Spinal cord (tissue), 9 donors: ENCODE measurements at regions not wholly inside any gene's neighbourhood (a gene's known extent, or its start where the extent isn't known, plus 50 kb on each side); places are given as distances from the start of the nearest gene placed in this dataset.
A peak's percentile ranks its signal among the peaks of the same experiment; 100 is the strongest.

Experiments
- DNase-seq, 6 donors: peaks; one replicate each; pipeline versions ENCODE4 v3.0.0 to v3.0.0-alpha.2; 2013 to 2015; ENCODE audit warnings: low spot score in 6 of 6, low read depth in 4 of 6
- H3K27ac ChIP-seq: one replicate; pipeline ENCODE4 v1.5.1; 2013; ENCODE audit warnings: low read depth, low read length, control low read depth
- H3K27me3 ChIP-seq: one replicate; pipeline ENCODE4 v1.6.1; 2013; ENCODE audit warnings: low read length; ENCODE audit not compliant: control insufficient read depth, insufficient read depth
- H3K36me3 ChIP-seq: one replicate; pipeline ENCODE4 v1.6.1; 2013; ENCODE audit warnings: low read length; ENCODE audit not compliant: control insufficient read depth, insufficient read depth
- H3K4me1 ChIP-seq: one replicate; pipeline ENCODE4 v1.6.1; 2013; ENCODE audit warnings: low read length; ENCODE audit not compliant: control insufficient read depth, insufficient read depth
- H3K4me3 ChIP-seq: one replicate; pipeline ENCODE4 v1.5.1; 2013; ENCODE audit warnings: low read depth, low read length, control low read depth
- H3K9me3 ChIP-seq: one replicate; pipeline ENCODE4 v1.6.1; 2013; ENCODE audit warnings: low read length; ENCODE audit not compliant: control insufficient read depth, insufficient read depth
- WGBS: methylation state at CpG from one replicate; pipeline ENCODE4 v1.1.5; 2013; ENCODE audit warnings: missing lambda C conversion rate; ENCODE audit not compliant: insufficient coverage; 5-methylcytosine and 5-hydroxymethylcytosine counted together
- donor health status: healthy.

GRCh38 chrX:131752493-131753198 lies 208.8 kb downstream of the OR13H1 start:
- Histone ChIP-seq H3K4me1 (no peaks in the 10 kb centered on the region), H3K36me3 (no peaks in the 10 kb centered on the region), H3K27me3 (no peaks in the 10 kb centered on the region), H3K9me3 (no peaks in the 10 kb centered on the region), H3K4me3 (peak overlapping the region; percentile 30), H3K27ac (peak overlapping the region; percentile 69)
- DNase-seq, result peak in 3 of 6 donors; percentile 86 to 97 (median 93)
- 66% methylated on average over 19 of the region's 24 CpGs for WGBS

GRCh38 chrX:131762802-131763234 lies 218.9 kb downstream of the OR13H1 start:
- Histone ChIP-seq H3K36me3 (no peaks in the 10 kb centered on the region), H3K4me1 (peaks cover 12% of the 10 kb centered on the region), H3K9me3 (no peaks in the 10 kb centered on the region), H3K27me3 (no peaks in the 10 kb centered on the region), H3K4me3 (no peak overlapping the region), H3K27ac (peak overlapping the region; percentile 25)
- WGBS, result 57% methylated on average over 6 of the region's 7 CpGs
- DNase-seq, result peak in 3 of 6 donors; percentile 86 to 97 (median 88)

- no peaks in the 10 kb centered on the region for H3K36me3 ChIP-seq
- H3K9me3 ChIP-seq, result no peaks in the 10 kb centered on the region
- peaks cover 12% of the 10 kb centered on the region for H3K4me1 ChIP-seq
- WGBS, result 48% methylated on average over 7 of the region's 10 CpGs
- H3K27me3 ChIP-seq, result no peaks in the 10 kb centered on the region
- DNase-seq, result peak in 3 of 6 donors; percentile 87 to 97 (median 91)
- no peak overlapping the region for H3K27ac ChIP-seq
- H3K4me3 ChIP-seq, result peak overlapping the region; percentile 18
Measured at GRCh38 chrX:131763674-131764073, 219.8 kb downstream of the OR13H1 start.

GRCh38 chrX:131764216-131764615 lies 220.3 kb downstream of the OR13H1 start:
- H3K4me3 ChIP-seq, result peak overlapping the region; percentile 14
- no peaks in the 10 kb centered on the region for H3K27me3 ChIP-seq
- peak in 1 of 6 donors; percentile 76 for DNase-seq
- 47% methylated on average over 2 of the region's 5 CpGs for WGBS
- peaks cover 12% of the 10 kb centered on the region for H3K4me1 ChIP-seq
- no peaks in the 10 kb centered on the region for H3K9me3 ChIP-seq
- no peaks in the 10 kb centered on the region for H3K36me3 ChIP-seq
- no peak overlapping the region for H3K27ac ChIP-seq

- H3K9me3 ChIP-seq, result no peaks in the 10 kb centered on the region
- no peaks in the 10 kb centered on the region for H3K36me3 ChIP-seq
- DNase-seq, result peak in 3 of 6 donors; percentile 92 to 97 (median 92)
- H3K27ac ChIP-seq, result peak overlapping the region; percentile 17
- 51% methylated on average over 16 of the region's 18 CpGs for WGBS
- H3K4me1 ChIP-seq, result peaks cover 5% of the 10 kb centered on the region
- peak overlapping the region; percentile 14 for H3K4me3 ChIP-seq
- peaks cover 2% of the 10 kb centered on the region for H3K27me3 ChIP-seq
Measured at GRCh38 chrX:131778269-131779218, 234.7 kb downstream of the OR13H1 start.

- H3K27me3 ChIP-seq, result no peaks in the 10 kb centered on the region
Measured at GRCh38 chrX:131779306-131779705, 235.4 kb downstream of the OR13H1 start.

GRCh38 chrX:131779741-131780140 lies 235.9 kb downstream of the OR13H1 start:
- 100% methylated on average over 1 of the region's 4 CpGs for WGBS
- Histone ChIP-seq H3K27ac (no peak overlapping the region), H3K27me3 (no peaks in the 10 kb centered on the region), H3K4me3 (no peak overlapping the region), H3K36me3 (no peaks in the 10 kb centered on the region), H3K9me3 (no peaks in the 10 kb centered on the region), H3K4me1 (peaks cover 5% of the 10 kb centered on the region)
- peak in 1 of 6 donors; percentile 73 for DNase-seq

More at GRCh38 chrX:131779306-131779705, 235.4 kb downstream of the OR13H1 start:
- Histone ChIP-seq H3K36me3 (no peaks in the 10 kb centered on the region), H3K4me3 (no peak overlapping the region), H3K4me1 (peaks cover 5% of the 10 kb centered on the region), H3K9me3 (no peaks in the 10 kb centered on the region), H3K27ac (no peak overlapping the region)
- peak in 1 of 6 donors; percentile 54 for DNase-seq
- WGBS, result 92% methylated on average over 6 of the region's 7 CpGs

- Histone ChIP-seq H3K27me3 (no peaks in the 10 kb centered on the region), H3K4me1 (peaks cover 5% of the 10 kb centered on the region), H3K36me3 (no peaks in the 10 kb centered on the region), H3K27ac (no peak overlapping the region), H3K4me3 (no peak overlapping the region), H3K9me3 (no peaks in the 10 kb centered on the region)
- 80% methylated on average over 1 of the region's 1 CpG for WGBS
- DNase-seq, result no peak
Measured at GRCh38 chrX:131782646-131783045, 238.8 kb downstream of the OR13H1 start.

- H3K27me3 ChIP-seq, result no peaks in the 10 kb centered on the region
- H3K27ac ChIP-seq, result no peak overlapping the region
- H3K4me3 ChIP-seq, result no peak overlapping the region
- no peaks in the 10 kb centered on the region for H3K9me3 ChIP-seq
- WGBS, result 65% methylated on average over 10 of the region's 15 CpGs
- no peaks in the 10 kb centered on the region for H3K36me3 ChIP-seq
- H3K4me1 ChIP-seq, result peaks cover 5% of the 10 kb centered on the region
- DNase-seq, result peak in 3 of 6 donors; percentile 92 to 98 (median 92)
Measured at GRCh38 chrX:131783555-131784308, 239.4 kb upstream of the STK26 start.
